HCT116 (cell line): ENCODE measurements at regions not wholly inside any gene's neighbourhood (a gene's known extent, or its start where the extent isn't known, plus 50 kb on each side); places are given as distances from the start of the nearest gene placed in this dataset.

Experiments
- CTCF ChIP-seq, 3 experiments: fragments of 200-600 bp in 1 of 3; sonication (generic) in 1 of 3; IDR thresholded peaks in 2 of 3; conservative IDR thresholded peaks in 1 of 3; 2 replicates each; pipeline ENCODE4 v1.5.1; 2012 to 2017; ENCODE audit warnings: low read depth in 2 of 3, low read length in 2 of 3, antibody characterized with exemption in 1 of 3, borderline replicate concordance in 1 of 3, control low read depth in 1 of 3, mild to moderate bottlenecking in 1 of 3, mixed read lengths in 1 of 3, mixed run types in 1 of 3, moderate library complexity in 1 of 3; ENCODE audit not compliant: insufficient read depth in 1 of 3
- EGR1 ChIP-seq: IDR thresholded peaks from 2 replicates; pipeline ENCODE4 v1.6.1; 2012; ENCODE audit warnings: low read depth
- EZH2 ChIP-seq: fragments of 200-600 bp; sonication (generic); IDR thresholded peaks from 2 replicates; pipeline ENCODE4 v1.6.1; 2017; ENCODE audit warnings: antibody characterized with exemption, mixed run types
- POLR2AphosphoS5 ChIP-seq: IDR thresholded peaks from 2 replicates; pipeline ENCODE4 v1.6.1; 2011; ENCODE audit warnings: mild to moderate bottlenecking, low read depth, low read length, moderate library complexity
- RAD21 ChIP-seq: IDR thresholded peaks from 2 replicates; pipeline ENCODE4 v1.6.1; 2012; ENCODE audit warnings: low read depth, mild to moderate bottlenecking
- REST ChIP-seq: IDR thresholded peaks from 2 replicates; pipeline ENCODE4 v1.6.1; 2012; ENCODE audit warnings: low read depth
- SP1 ChIP-seq: IDR thresholded peaks from 2 replicates; pipeline ENCODE4 v1.6.1; 2012; ENCODE audit warnings: low read depth
- SRF ChIP-seq: IDR thresholded peaks from 2 replicates; pipeline ENCODE4 v1.6.1; 2012; ENCODE audit warnings: low read depth
- YY1 ChIP-seq: IDR thresholded peaks from 2 replicates; pipeline ENCODE4 v1.6.1; 2011; ENCODE audit warnings: low read length, low read depth, moderate library complexity, mild to moderate bottlenecking; ENCODE audit not compliant: insufficient replicate concordance; ENCODE audit errors: extremely low read depth
- ZFX ChIP-seq: fragments of 450-650 bp; IDR thresholded peaks from 2 replicates; pipeline ENCODE4 v1.6.1; 2017
- ZNF274 ChIP-seq: fragments of 200-500 bp; sonication (Bioruptor generic); IDR thresholded peaks from 2 replicates; pipeline ENCODE4 v1.6.1; 2014; ENCODE audit warnings: mild to moderate bottlenecking, low read depth, low read length, inconsistent platforms

GRCh38 chr1:88133991-88134390 is 550.1 kb upstream of the PKN2 start:
- TF ChIP-seq RAD21 (no peak), POLR2AphosphoS5 (no peak), CTCF (IDR thresholded peaks at IDR 0.05 in 2 of 3, conservative IDR thresholded peaks at IDR 0.05 in 1 of 3; ENCODE audit: borderline replicate concordance in 1 of 3, insufficient read depth in 1 of 3, low read depth in 2 of 3, low read length in 2 of 3) (no peak), SP1 (no peak), EGR1 (no peak), REST (no peak), EZH2 (no peak), ZNF274 (no peak), YY1 (no peak), ZFX (no peak), SRF (no peak)
